AG08396 (cell line): ENCODE measurements at regions not wholly inside any gene's neighbourhood (a gene's known extent, or its start where the extent isn't known, plus 50 kb on each side); places are given as distances from the start of the nearest gene placed in this dataset.

Experiments used
- DNase-seq: peaks from one replicate; pipeline ENCODE4 v3.0.0; 2012; ENCODE audit warnings: low spot score, mixed read lengths

GRCh38 chr3:27865731-27866130 is 143.6 kb upstream of the EOMES start:
- DNase-seq: no peak

GRCh38 chr3:27869152-27869551 is 147.0 kb upstream of the EOMES start:
- no peak for DNase-seq

GRCh38 chr3:27877061-27878013 is 155.2 kb upstream of the EOMES start:
- no peak for DNase-seq

- no peak for DNase-seq
Observed at GRCh38 chr3:27878014-27878383, 155.9 kb upstream of the EOMES start.

GRCh38 chr3:27880969-27881892 is 159.1 kb upstream of the EOMES start:
- DNase-seq: no peak

GRCh38 chr3:27883266-27883665 is 161.1 kb upstream of the EOMES start:
- no peak for DNase-seq

- no peak for DNase-seq
Observed at GRCh38 chr3:27885641-27886040, 163.5 kb upstream of the EOMES start.

- no peak for DNase-seq
Observed at GRCh38 chr3:27888562-27888961, 166.4 kb upstream of the EOMES start.

- DNase-seq: no peak
Observed at GRCh38 chr3:27889745-27890144, 167.6 kb upstream of the EOMES start.

- no peak for DNase-seq
Observed at GRCh38 chr3:27900316-27900715, 178.2 kb upstream of the EOMES start.

GRCh38 chr3:27903446-27903845 is 181.3 kb upstream of the EOMES start:
- DNase-seq: no peak

GRCh38 chr3:27905625-27906024 is 183.5 kb upstream of the EOMES start:
- DNase-seq: no peak

GRCh38 chr3:27907148-27907547 is 185.0 kb upstream of the EOMES start:
- no peak for DNase-seq

- no peak for DNase-seq
Observed at GRCh38 chr3:27907929-27908328, 185.8 kb upstream of the EOMES start.

- no peak for DNase-seq
Observed at GRCh38 chr3:27910456-27910855, 188.3 kb upstream of the EOMES start.

GRCh38 chr3:27914199-27914598 is 192.1 kb upstream of the EOMES start:
- no peak for DNase-seq

GRCh38 chr3:27923349-27924068 is 201.4 kb upstream of the EOMES start:
- no peak for DNase-seq

GRCh38 chr3:27927882-27928281 is 205.8 kb upstream of the EOMES start:
- DNase-seq: no peak

- DNase-seq: no peak
Observed at GRCh38 chr3:27930052-27930602, 208.0 kb upstream of the EOMES start.

- no peak for DNase-seq
Observed at GRCh38 chr3:27935492-27935891, 213.4 kb upstream of the EOMES start.

- no peak for DNase-seq
Observed at GRCh38 chr3:27939521-27939920, 217.4 kb upstream of the EOMES start.

GRCh38 chr3:27939940-27940339 is 217.8 kb upstream of the EOMES start:
- DNase-seq: peak; percentile 25
